22Rv1 (cell line): ENCODE measurements at regions not wholly inside any gene's neighbourhood (a gene's known extent, or its start where the extent isn't known, plus 50 kb on each side); places are given as distances from the start of the nearest gene placed in this dataset.
"Not testable (repeated sequence)": the region's sequence is repeated elsewhere in the genome, so short reads cannot be mapped to it uniquely, and the experiment has no call there.

Experiments
- H3K27ac ChIP-seq: fragments of 450-650 bp; 2 replicates; pipeline ENCODE4 v1.5.1; 2017
- ZFX ChIP-seq: fragments of 450-650 bp; IDR thresholded peaks from 2 replicates; pipeline ENCODE4 v1.6.1; 2017; ENCODE audit warnings: antibody characterized with exemption, borderline replicate concordance
- TF ChIP-seq, protein P1 (sequence below): fragments of 450-650 bp; IDR thresholded peaks from 2 replicates; pipeline ENCODE4 v1.5.1; 2017; ENCODE audit warnings: mild to moderate bottlenecking

DNA sequence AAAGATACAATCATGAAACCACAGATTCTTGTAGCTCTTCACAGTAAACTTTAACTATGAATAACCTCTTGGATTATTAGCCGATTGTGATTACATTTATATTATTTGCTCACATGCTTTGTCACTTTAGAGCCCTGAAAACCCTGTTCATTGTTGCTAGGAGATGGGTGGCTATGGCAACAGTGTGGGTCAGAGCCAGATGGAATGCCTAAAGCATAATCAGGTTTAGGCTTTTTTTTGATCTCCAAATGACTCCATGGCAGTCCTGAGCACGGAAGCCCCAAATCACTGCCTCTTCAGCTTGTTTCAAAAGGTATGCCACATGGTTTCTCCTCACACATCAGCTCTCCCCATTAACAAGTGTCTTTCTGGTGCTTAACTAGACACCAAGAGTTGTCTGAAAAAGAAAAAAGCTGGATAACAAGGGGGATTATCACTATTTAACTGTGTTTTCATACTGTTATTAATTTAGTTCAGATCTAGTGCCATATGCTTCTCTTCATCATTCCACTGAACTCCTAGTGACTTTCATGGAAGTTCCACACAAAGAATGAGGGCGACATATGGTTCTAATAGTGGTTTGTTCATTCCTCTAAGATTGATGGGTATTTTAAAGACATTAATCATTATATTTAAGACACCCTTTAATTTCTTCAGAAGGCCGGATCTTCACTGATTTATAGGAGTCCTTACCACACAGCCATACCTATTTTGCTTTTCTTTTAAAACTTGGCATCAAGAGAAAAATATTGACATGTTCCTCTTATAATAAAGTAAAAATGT lies 88.8 kb upstream of the PAM start:
- no peak overlapping the region for H3K27ac ChIP-seq
- no peak for TF ChIP-seq ZFX
- TF ChIP-seq, protein P1, sequence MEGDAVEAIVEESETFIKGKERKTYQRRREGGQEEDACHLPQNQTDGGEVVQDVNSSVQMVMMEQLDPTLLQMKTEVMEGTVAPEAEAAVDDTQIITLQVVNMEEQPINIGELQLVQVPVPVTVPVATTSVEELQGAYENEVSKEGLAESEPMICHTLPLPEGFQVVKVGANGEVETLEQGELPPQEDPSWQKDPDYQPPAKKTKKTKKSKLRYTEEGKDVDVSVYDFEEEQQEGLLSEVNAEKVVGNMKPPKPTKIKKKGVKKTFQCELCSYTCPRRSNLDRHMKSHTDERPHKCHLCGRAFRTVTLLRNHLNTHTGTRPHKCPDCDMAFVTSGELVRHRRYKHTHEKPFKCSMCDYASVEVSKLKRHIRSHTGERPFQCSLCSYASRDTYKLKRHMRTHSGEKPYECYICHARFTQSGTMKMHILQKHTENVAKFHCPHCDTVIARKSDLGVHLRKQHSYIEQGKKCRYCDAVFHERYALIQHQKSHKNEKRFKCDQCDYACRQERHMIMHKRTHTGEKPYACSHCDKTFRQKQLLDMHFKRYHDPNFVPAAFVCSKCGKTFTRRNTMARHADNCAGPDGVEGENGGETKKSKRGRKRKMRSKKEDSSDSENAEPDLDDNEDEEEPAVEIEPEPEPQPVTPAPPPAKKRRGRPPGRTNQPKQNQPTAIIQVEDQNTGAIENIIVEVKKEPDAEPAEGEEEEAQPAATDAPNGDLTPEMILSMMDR = no peak

DNA sequence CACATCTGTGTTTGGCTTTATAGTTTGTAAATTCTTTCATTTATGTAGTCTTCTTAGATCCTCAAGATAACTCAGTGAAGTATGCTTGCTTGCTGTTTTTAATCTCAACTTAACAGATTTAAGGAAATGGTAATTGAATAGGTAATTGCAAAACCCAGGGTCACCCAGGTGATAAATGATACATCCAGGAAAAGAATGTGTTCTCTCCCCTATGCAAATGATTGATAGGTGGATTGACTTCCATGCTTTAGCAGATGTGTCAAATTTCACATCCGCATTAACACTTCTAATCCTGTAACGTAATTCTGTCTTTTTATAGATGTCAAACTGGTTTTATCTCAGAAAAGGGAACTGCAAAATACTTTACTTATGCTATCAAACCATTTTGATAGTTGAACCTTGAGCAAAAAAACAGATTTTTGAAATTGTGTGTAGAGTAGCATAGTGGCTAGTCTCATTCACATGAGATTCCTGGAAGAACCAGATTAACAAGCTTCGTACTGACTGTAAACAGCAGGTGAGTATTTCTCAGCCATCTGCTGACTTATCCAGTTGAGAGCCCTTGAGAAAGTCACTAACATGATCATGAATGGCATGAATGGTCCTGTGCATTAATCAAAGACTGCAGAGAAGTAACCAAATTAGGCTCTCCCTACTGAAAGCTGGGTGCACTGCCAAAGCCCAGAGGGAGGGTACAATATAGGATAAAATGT lies 86.7 kb upstream of the PAM start:
- no peak for TF ChIP-seq ZFX
- TF ChIP-seq, protein P1 = no peak
- H3K27ac ChIP-seq = no peak overlapping the region

DNA sequence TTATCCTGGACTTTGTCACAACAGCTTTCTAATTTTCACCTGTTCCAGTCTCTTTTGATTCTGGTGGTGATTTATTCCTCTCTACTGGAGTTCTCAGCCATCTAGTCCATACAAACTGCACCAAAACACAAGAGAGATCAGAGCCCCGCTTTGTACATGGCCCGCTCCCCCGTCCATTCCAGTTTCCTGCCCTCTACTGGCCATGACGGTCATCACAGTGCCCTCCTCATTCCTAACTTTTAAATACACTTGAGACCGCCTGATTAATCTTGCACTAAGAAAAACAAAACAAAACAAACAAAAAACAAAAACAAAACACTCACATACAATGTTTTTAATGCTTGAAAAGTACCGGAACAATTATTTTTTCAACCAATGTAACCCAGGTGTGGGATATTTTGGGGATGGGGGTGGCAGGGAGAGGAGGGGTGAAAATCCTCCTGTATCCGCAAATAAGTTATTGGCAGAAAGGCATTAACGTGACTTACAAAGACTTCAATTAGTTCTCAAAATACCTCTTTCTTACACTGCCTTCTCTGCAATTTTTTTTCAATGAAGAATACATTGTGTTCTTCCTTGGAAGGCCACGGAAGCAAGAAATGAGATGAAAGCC lies 84.8 kb upstream of the PAM start:
- TF ChIP-seq, protein P1 = peak; percentile 83
- no peak for TF ChIP-seq ZFX
- H3K27ac ChIP-seq = peak overlapping the region; percentile 76

DNA sequence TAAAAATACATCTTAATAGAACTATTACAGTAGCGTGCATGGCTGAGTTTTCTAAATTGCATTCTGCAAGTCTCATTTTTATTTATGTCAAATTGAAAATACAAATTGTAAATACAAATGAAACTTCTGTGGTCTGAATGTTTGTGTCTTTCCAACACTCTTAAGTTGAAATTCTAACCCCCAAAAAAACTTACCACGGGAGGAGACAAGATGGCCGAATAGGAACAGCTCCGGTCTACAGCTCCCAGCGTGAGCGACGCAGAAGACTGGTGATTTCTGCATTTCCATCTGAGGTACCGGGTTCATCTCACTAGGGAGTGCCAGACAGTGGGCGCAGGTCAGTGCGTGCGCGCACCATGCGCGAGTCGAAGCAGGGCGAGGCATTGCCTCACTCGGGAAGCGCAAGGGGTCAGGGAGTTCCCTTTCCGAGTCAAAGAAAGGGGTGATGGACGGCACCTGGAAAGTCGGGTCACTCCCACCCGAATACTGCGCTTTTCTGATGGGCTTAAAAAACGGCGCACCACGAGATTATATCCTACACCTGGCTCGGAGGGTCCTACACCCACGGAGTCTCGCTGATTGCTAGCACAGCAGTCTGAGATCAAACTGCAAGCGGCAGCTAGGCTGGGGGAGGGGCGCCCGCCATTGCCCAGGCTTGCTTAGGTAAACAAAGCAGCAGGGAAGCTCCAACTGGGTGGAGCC lies 83.9 kb upstream of the PAM start:
- peak overlapping the region; percentile 76 for H3K27ac ChIP-seq

DNA sequence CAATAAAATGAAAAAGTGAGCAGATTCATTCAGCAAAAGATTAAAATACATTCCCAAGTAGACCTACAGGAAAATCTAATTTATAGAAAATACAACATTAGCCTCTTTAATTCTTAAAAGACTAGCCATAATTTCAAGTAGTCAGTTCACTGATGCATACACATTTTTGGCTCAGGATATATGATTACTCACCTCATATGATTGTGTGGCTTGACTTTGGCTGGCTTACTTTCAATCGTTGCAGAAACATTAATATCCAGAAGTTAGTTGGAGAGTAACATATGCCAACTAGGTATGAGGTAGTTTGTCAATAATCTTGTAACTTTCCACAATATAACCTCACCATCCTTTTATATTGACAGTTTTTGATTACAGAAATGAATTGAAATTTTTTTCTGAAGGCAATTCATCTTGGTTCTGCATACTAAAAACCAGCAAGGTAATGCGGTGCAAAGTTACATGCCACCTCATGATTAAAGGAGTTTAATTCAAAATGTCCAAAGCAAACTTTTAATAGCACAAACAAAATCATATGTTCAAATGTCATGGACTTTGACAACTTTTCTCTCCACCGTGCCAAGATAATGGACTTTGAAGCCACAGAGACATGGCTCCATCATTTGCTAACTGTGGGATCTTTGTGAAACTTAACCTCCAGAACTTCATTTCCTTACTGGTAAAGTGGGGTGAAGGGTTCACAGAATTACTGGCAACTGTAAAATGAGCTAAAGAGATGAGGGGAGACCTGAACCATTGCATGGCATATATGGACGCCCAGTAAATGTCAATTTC lies 76.6 kb upstream of the PAM start:
- TF ChIP-seq ZFX = no peak
- TF ChIP-seq, protein P1 = no peak
- H3K27ac ChIP-seq = no peak overlapping the region

DNA sequence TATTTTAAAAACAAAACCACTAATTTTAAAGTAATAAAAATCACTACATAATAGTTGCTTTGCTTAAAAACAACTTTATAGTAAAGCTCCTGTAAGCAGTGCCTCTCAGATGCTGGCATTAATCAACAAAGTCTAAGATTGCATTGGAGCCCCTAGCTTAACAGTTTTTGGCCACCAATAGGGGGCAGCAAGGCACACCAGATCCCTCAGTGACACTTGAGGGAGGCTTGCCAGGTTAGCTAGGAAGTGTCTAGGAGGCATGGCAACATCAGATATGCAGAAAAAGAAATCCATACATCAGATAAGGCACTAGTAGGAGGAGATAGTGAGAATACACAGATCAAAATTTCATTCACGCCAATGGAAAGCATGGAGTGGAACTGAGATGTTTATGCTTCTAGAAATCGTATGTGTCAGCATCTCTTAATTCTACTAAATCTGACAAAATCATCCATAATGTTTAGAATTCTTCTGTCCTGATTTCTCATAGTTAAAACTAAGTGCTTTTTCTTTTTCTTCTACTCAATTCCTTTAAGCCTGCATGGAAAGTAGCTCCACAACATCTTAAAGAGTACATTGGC lies 73.6 kb upstream of the PAM start:
- TF ChIP-seq ZFX = no peak
- TF ChIP-seq, protein P1 = peak; percentile 89
- H3K27ac ChIP-seq = no peak overlapping the region

DNA sequence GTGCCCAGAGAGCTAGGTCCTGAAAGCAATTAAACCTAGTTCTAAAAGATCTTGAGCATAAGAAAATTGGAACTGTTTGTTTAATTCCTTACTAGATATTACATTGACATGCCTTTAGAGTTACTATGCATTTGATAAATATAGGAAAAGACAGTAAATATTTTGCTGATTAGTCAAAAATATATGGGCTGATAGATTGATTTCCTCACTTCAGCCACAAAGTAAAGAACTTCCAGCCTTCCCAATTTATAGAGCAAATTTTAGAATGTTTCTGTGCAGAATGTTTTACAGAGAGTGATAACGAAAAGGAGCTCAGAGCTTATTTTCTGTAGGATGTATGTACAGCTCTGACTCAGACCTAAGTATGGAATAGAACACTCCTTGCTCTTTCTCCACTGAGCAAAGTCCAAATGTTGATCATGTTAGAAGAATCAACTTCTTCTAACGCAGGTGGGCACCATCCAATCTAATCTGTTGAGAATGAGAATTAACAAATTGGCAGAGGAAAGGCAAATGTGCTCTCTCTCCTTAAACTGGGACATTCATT lies 72.9 kb upstream of the PAM start:
- no peak overlapping the region for H3K27ac ChIP-seq
- TF ChIP-seq, protein P1 = no peak
- TF ChIP-seq ZFX = no peak

DNA sequence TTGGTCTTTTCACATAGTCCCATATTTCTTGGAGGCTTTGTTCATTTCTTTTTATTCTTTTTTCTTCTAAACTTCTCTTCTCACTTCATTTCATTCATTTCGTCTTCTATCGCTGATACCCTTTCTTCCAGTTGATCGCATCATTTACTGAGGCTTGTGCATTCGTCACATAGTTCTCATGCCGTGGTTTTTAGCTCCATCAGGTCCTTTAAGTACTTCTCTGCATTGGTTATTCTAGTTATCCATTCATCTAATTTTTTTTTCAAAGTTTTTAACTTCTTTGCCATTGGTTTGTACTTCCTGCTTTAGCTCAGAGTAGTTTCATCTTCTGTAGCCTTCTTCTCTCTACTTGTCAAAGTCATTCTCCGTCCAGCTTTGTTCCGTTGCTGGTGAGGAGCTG lies 67.0 kb upstream of the PAM start:
- H3K27ac ChIP-seq = not testable (repeated sequence)

DNA sequence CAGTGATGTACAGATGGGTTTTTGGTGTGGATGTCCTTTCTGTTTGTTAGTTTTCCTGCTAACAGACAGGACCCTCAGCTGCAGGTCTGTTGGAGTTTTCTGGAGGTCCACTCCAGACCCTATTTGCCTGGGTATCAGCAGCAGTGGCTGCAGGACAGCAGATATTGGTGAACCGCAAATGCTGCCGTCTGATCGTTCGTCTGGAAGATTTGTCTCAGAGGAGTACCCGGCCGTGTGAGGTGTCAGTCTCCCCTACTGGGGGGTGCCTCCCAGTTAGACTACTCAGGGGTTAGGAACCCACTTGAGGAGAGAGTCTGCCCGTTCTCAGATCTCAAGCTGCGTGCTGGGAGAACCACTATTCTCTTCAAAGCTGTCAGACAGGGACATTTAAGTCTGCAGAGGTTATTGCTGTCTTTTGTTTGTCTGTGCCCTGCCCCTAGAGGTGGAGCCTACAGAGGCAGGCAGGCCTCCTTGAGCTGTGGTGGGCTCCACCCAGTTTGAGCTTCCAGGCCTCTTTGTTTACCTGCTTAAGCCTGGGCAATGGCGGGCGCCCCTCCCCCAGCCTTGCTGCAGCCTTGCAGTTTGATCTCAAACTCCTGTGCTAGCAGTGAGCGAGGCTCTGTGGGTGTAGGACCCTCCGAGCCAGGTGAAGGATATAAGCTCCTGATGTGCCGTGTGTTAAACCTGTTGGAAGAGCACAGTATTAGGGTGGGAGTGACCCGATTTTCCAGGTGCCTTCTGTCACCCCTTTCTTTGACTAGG lies 66.3 kb upstream of the PAM start:
- H3K27ac ChIP-seq = not testable (repeated sequence)
